Activated CD8-positive, alpha-beta memory T cell treated with anti-CD3 and anti-CD28 coated beads for 24 hours (primary cell): ENCODE measurements at regions not wholly inside any gene's neighbourhood (a gene's known extent, or its start where the extent isn't known, plus 50 kb on each side); places are given as distances from the start of the nearest gene placed in this dataset.
A peak's percentile ranks its signal among the peaks of the same experiment; 100 is the strongest.

ENCODE experiments used
- DNase-seq: peaks from one replicate; pipeline ENCODE4 v3.0.0-alpha.2; 2020

DNA sequence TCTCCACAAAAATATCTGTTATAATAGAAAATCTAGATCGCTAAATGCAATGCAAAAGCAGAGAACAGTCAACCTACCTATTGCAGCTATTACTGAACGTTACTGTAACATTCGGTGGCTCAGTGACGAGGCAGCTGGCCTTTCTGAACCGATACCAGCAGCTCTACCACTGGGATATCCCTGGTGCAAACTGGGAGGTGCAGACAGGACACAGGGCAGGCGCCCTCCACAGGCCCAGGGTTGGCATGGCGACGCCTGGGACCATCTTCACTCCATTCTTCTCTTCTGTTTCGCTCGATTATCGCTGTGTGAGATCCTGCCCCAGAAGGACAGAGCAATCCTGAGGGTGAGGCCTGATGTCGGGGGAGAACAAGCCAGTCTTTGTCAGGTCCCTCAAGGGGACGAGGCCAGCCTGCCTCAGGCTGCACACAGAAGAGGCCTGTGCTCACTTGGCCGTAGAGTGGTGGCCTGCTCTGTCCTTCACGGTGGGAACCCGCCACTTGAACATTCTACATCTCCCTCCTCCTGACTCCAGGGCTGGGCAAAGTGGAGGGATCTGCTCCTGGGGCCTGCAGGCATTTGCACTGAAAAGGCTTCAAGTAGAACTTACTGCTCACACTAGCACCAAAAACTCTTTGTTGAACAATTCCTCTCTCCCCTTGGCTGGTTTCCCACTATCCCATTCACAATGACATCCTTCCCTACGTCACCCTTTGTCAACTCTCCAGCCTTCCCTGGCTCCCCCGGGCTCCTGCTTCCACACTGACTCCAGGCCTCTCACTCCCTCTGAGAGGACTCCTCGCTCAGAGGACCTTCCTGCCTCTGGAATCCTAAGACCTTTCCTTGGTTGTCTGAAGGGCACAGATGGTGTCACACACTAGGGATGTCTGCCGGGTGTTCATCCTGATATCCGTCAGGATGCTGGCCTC lies 49.7 kb downstream of the CYRIA start:
- DNase-seq = no peak

DNA sequence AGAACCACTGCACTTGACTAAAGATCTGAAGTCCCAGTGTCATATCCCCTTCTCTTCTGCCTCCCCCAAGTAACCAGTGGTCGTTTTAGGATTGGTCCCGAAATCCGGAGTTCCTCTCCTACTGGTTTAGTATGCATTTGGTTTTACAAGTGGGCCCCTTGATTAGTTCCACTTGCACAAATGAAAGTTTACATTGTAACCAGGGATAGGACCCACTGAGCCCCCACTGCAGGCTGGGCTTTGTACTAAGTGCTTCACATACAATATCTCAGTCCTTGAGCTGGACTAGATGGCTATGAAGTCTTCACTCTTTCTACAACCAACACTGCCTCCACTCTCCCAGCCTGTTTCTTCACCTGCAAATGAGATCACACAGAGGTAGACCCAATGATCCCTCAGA lies 50.4 kb downstream of the CYRIA start:
- DNase-seq = no peak

DNA sequence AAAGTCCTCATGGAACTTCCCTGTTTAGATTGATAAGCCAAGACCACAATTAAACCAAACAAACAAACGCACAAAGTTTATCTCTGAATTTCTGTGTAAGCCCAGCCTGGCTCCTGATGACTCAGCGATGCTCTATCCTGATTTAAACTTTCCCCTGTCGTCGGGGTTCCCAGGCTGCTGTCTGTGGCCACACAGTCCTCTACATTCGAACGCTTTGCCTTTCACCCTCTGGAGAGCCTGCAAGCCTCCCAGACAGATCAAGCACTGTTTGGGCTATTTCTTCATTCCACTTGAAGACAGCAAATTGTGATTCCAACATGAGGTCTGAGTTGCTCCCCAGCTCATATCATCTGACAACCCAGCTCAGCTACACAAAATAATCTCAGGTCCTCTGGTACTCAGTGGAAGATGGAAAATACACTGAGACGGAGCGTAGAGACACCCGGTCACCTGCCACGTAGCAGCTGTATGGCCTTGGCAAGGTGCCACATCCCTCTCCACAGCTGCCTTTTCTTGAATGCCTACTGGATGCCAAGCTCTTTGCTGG lies 51.2 kb downstream of the CYRIA start:
- no peak for DNase-seq

DNA sequence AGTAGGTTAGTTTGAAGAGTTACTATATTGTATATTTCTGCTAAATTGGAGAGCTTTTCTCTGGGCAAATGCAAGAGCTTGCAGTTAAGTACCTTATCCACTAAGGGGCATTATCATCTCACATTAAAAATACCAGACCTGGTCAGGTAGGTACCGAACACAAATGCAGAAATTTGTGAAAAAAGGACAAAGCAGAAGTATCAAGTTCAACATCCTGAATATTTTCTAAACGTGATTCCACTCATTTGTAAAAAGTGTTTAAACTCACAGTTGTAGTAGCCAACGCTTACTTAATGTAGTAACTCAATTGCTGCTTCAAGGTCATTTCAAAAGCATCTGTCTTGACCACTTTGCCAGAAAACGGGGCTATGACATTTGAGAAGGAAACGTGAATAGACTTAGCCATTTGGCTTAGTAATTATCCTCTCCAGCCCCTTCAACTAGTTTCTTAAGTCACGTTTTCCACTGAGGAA lies 52.1 kb downstream of the CYRIA start:
- no peak for DNase-seq

DNA sequence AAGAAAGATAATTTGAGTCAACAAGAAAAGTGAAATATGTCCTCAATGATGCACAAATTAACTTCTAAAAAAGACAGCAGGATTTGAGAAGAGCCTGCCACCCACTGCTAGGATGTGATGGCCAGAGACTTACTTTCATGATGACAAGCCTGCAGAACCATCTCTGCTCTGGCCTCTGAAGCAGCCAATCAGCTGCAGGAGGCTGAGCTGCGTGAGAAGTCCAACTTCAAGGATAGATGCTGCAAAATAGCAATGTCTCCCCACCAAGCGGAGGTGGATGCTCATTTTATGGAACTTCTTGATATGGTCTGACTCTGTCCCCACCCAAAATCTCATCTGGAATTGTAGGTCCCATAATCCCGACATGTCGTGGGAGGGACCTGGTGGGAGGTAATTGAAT lies 53.1 kb downstream of the CYRIA start:
- DNase-seq = no peak

DNA sequence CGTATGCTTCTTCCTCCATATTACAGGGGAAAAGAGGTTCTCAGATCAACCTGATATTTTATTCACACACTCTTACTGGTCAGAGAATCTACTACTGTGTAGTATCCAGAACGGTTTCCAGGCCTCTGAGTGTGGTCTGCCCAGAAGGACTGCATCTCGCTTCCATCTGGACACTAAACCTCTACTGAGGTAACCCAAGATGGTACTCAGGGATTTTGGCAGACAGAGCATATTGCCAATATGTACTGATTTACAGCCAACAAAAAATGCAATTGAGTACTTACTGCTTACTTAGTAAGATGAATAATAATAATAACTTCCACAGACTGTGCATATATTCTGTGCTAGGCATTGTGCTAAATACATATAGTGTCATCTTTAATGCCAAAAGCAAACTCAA lies 55.8 kb downstream of the CYRIA start:
- no peak for DNase-seq

DNA sequence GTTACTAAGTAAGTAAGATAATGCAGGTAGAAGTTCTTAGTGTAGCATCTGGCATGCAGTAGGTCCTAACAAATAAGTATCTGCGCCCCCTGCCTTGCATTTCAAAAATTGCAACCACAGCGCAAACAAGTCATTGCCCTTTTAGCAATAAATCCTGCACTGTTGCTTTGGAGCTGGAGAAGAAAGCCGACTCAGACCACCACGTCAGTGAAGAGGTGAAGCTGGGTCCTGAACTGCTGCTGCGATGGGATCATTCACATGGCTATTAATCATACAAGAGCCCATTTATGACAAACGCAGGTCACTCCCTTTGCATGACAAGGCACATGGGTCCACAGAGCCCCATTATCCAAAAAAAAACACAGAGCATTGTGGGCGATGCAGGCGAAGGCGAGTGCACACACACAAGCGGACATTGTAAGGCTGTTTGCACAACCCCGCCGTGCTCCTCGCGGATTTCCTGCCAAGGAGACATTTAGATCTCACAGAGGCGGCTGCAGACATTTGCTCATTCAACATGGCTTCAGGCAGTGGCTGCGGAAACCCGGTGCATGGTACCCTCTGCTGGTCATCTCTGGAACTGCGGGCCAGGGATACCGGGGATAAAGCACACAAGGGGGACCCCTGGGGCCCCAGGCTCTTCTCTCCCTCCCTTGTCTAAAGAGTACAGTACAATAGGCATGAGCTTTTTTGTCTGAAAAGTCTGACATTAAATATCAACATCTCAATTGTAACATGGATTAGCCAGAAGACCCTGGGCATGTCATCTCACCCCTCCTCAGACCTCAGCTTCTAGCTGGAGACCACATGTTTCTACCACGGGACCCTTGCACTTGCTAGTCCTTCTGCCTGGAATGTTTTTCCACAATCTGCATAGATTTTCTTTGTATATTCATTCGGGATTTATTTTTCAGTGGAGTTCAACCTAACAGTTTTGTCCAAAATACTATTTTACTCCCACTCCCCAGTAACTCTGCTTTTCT lies 56.7 kb downstream of the CYRIA start:
- peak; percentile 96 for DNase-seq

DNA sequence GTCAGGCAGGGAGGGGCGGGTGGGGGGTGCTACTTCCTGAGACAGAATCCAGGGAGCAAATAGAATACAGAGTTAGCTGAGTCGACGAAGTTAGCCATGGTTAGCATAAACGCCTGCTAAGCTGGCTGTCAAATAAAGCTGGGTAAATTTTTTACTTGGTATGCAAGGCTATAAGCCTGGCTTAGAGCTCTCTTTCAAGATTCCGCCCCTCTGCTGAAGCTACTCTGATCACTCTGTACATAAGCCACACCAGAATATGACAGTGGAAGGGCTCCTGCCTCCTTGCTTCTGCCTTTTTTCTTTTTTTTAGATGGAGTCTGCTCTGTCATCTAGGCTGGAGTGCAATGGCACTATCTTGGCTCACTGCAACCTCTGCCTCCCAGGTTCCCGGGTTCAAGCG lies 58.3 kb downstream of the CYRIA start:
- no peak for DNase-seq

DNA sequence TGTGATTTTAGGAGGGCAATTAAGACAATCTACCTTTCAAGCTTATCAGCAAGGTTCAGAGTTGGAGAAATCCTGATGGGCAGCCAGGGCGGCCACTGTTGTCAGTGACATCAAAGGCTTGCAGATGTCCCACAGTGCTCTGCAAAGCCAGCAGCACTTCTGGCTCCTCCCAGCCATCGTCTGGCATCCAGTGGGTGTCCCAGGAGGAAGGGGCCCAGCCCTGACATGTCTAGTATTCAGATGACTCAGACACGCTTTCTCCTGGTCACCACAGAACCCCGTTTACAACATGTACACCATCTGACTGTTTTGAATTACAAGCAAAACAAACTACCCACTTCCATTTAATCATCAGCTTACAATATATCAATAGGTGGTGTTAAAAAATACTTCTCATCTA lies 61.4 kb downstream of the CYRIA start:
- DNase-seq = no peak

DNA sequence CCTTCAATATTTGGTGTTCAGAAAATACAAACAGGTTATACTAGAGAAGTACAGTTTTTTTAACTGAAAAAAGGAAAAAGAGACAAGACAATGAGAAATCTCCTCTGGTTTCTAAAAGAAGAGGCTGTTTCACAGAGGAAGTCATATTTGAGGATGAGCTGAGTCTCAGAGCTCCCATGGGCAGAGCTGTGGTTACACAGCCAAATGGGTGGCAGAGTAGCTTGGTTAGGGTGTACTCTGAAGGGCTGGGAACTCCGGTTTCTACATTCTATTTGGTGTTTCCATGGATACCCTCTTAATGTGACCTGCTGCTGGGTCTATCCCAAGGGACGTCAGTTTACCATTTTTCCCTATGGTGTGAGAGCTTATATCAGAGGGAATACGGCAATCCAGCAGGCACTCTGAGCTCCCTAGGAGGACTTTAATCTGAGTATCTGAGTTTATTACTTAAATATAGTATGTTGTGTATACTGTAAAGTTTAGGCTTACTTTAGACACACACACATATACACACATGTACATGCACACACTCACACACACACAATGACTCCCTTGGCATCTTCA lies 74.2 kb downstream of the CYRIA start:
- DNase-seq = no peak

DNA sequence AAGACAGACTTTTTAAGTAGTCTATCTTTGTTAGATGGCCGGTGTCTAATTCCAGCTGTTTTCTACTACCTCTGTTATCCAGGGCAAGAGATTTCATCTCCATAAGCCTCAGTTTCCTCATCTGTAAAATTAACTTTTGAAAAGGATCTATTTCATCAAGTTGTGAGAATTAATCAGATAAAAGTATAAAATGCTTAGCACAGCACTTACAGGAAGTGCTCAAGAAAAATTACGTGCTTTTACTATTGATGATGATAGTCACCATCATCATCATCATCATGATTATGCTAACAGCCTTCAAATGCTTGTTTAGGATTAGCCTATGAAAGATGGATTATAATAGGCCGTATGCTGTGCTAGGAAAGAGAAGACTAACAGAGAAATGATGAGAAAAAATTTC lies 76.2 kb downstream of the CYRIA start:
- no peak for DNase-seq

DNA sequence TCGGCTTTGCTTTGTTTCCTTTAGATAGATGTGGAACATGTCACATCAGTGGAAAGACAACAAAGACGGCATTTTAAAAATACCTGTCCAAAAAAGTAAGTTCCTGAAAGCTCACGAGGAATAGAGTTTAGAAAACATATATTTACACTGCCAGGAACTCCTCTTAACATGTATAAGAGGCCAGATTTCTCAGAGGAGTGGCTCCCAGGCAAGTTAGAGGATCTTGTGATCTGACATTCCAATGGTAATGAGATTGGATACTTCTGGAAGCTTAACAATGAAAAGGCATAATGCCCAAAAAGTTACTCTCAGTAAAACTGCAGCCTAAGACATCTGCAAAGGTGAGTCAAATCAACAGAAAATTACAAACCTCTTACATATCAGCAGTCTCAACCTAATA lies 77.1 kb downstream of the CYRIA start:
- no peak for DNase-seq

DNA sequence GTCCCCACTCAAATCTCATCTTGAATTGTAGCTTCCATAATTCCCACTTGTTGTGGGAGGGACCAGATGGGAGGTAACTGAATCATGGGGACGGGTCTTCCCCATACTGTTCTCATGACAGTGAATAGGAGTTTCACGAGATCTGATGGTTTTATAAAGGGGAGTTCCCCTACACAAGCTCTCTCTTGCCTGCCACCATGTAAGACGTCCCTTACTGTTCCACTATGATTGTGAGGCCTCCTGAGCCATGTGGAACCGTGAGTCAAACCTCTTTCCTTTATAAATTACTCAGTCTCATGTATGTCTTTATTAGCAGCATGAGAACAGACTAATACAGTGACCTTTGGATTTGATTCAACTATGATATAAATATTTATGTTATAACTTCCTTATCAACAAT lies 78.0 kb downstream of the CYRIA start:
- DNase-seq = no peak

DNA sequence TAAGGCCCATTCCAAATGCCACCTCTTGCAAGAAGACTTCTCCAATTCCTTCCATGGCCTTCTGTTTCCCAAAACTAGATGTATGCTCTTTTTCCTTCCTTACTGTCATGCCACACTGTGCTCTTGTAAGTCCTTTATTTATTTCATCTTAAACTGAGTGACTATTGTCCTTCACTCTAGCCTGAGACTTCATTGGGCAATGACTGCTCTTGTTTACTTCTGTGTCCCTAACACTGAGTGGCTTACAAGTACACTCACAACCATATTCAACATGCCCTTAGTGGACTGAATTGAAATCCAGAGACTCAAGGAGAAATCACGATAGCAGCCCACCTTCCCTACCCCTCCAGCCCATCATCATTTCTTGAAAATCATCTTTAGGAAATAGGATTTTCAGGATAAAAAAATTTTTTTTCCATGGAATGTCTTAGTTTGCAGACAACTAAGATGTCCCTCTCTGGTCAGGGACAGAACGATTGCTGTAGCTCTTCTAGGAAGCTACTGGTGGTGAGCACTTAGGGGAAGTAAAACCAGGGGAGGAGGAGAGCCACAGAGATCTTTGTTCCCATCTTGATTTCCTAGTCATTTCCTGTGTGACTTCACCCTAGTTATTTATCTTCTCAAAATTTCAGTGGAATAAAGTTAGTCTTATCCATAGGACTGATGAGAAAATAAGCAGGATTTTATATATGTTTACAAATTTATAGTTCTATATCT lies 80.7 kb downstream of the CYRIA start:
- no peak for DNase-seq

DNA sequence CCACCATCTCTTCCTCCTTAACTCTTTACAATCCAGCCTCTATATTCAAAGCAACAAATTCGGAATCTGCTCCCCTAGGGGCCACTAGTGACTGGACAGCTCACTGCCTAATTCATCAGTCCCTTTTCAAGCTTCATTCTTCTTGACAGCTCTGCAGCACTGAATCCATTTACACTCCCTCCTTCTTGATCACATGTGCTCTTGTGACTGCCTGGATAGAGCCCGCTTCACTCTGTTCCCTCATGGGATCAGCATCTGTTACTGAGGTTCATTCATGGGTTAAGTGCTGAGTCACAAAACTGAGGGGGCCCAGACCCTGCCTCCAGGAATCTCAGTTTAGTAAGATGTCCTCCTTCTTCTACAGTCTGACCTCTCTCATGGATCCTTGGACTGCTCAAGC lies 81.5 kb downstream of the CYRIA start:
- DNase-seq = no peak

DNA sequence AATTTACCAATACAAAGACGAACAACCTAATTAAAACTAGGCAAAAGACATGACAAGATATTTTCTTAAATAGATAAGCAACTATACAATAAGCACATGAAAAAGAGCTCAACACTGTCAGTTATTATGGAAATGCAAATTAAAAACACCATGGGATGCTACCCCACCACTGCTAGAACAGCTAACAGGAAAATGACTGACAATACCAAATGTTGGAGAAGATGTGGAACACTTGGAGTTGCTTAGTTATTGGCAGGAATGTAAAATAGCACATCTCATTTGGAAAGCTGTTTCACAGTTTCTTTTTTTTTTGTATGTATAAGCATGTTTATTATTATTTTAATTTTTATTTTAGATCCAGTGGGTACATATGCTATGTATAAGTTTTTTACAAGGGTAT lies 84.4 kb downstream of the CYRIA start:
- no peak for DNase-seq

DNA sequence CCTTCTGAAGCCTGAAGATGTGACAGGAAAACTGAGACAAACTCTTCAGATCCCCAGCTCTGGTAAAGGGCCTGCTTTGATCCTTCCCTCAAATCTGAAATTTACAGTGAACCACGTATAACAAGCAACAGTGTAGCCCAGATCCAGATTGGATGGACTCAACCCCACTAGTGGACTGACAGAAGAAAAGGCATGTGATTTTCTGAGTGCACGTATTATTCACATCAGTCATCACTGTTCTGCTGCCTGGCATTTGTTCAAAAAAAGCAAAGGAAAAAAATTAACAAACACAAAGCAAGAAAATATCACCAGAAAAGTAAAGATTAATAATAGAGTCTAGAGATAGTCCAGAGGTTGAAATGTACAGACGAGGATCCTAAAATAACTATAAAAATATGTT lies 87.6 kb downstream of the CYRIA start:
- no peak for DNase-seq

DNA sequence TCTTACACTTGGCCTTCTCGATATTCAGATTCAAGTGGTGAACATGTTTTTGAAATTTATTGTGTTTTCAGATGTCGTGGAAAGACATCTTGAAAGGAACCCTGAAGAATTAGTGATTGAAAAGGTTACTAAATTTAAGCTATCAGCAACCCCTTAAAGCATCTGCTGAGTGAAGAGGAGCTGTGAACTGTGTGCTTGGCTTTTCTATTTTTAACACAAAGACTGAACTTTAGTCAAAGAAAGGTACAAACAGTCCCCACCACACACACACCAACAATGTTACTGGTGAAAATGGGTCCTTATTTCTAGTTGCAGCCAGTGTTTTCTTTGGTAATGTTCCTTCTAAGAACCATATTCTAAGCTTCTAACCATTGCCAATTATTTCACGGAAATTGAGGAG lies 95.1 kb downstream of the CYRIA start:
- DNase-seq = no peak

DNA sequence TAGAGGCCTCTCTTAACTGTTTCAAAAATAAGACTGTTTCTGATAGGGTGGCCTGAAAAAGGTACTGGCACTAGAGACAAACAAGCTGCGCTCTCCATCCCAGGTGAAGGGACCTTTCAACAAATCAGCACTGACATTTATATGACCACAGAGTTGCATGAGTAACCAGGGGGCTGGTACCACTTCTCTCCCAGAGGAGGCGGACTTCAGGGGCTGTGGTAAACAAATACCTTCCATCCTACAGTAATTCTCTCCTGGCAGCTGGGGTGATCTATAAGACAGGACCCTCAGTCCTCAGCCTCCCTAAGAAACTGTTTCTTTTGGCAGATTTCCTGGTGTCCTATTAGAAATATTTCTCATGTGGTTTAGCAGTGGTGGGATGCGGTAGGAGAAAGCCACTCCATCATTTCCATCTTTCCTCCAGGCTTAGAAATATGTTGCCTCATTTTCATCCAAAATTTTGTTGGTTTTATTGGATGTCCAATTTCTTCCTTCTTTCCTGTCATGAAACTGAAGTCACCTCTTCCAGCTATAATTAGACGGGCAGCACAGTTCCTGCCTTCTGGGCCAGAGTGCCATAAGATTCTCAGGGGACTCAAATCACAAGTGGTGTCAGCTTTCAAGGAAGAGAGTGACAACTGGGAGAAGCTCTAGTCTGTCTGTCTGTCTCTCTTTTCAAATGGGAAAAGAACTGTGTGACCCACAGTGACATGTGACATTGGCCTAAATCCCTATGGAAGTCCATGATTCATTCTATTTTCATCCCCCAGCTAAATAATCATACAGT lies 96.4 kb downstream of the CYRIA start:
- DNase-seq = no peak

DNA sequence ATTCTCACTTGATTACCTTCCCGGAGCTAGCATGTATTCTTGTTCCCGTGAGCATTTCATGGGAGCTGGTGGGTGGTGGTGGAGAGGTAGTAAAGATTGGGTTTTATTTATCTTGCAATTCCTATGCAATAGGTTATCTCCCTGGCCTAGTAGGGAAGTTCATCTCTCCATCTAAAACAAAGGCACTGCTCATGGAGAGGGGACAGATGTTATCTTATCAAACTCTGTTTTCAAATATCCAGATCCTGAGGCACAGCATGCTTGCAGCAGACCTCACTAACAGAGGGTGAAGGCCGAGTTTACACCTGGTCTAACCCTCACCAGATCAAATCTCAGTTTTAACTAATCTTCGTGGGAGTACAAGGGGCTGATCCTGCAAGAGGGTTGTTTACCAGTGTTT lies 98.9 kb downstream of the CYRIA start:
- DNase-seq = no peak

DNA sequence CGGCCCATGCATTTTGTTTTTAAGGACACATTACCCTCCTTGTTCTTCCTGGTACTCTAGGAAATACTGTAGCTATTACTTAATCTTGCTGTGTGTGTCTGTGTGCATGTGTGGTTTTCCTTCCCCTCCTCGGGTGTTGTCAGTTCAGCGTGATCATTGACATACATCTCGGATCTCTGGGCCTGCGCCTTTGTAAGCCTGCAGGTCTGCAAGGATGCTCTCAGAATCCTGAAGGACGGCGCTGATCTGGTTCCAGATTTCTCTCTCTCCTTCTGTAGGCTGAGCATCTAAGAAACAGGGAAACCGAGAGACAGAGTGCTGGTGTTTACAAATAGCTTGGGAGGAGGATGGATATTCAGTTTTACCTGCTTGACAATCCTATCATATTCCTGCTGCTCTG lies 100.2 kb downstream of the CYRIA start:
- DNase-seq = no peak

DNA sequence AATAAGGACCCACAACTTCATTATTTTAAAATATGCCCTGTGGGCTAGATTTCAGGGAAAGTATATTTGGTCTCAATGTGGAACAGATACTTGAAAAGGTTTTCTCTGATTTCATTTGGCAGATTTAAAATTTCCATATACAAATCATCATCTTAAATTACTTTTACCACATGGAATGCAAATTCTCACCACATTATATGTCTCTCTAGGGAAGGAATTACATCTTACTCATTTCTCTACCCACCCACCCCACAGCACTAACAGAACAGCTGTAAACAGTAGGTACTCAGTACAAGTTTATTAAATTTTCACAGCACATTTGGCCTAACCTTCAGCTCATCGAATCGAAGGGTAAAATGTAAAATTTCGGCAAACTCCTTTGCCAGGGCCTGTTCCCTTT lies 104.0 kb downstream of the CYRIA start:
- no peak for DNase-seq
